PFSK-1 (cell line): ENCODE measurements at regions not wholly inside any gene's neighbourhood (a gene's known extent, or its start where the extent isn't known, plus 50 kb on each side); places are given as distances from the start of the nearest gene placed in this dataset.

Source experiments
- FOXP2 ChIP-seq: optimal IDR thresholded peaks from 2 replicates; pipeline ENCODE3; 2011; ENCODE audit warnings: borderline replicate concordance, control low read depth, inconsistent platforms; ENCODE audit not compliant: insufficient read depth; ENCODE audit errors: extremely low read length, extremely low read depth
- POLR2AphosphoS5 ChIP-seq: IDR thresholded peaks from 2 replicates; pipeline ENCODE4 v1.6.1; 2012; ENCODE audit warnings: low read depth, mild to moderate bottlenecking, control low read depth, low read length, moderate library complexity
- SIN3A ChIP-seq: IDR thresholded peaks from 2 replicates; pipeline ENCODE4 v1.6.1; 2012; ENCODE audit warnings: mild to moderate bottlenecking, low read length, moderate library complexity, borderline replicate concordance; ENCODE audit not compliant: insufficient read depth
- TAF1 ChIP-seq: IDR thresholded peaks from 2 replicates; pipeline ENCODE4 v1.6.1; 2012; ENCODE audit warnings: low read length, control low read depth, borderline replicate concordance; ENCODE audit not compliant: insufficient read depth
- TF ChIP-seq, protein P1 (sequence below), 2 experiments: IDR thresholded peaks; 2 replicates each; pipeline versions ENCODE4 v1.6.1 to v1.8.0; 2011 to 2012; ENCODE audit warnings: low read depth in 2 of 2, low read length in 2 of 2, control low read depth in 1 of 2, inconsistent platforms in 1 of 2, mild to moderate bottlenecking in 1 of 2, moderate library complexity in 1 of 2; ENCODE audit not compliant: insufficient read depth in 1 of 2

DNA sequence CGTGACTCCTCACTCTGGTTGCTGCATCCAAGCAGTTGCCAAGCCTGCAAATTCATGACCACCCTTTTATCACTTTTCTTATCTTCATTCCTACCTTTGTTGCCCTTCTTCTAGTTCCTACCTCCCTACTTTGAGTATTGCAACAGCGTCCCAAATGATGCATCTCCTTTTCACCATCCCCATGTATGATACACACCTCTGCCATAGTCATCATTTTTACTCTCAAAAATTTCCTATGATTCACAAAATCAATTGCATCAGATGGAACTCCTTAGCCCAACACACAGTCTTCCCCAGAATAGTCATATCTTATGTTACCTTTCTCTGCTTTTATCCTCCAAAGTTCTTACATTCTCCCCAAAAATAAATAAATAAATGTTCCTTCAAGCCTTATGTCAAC lies 262.6 kb downstream of the TBL1XR1 start:
- TF ChIP-seq FOXP2 (no peak), SIN3A (no peak)
- TF ChIP-seq, protein P1, sequence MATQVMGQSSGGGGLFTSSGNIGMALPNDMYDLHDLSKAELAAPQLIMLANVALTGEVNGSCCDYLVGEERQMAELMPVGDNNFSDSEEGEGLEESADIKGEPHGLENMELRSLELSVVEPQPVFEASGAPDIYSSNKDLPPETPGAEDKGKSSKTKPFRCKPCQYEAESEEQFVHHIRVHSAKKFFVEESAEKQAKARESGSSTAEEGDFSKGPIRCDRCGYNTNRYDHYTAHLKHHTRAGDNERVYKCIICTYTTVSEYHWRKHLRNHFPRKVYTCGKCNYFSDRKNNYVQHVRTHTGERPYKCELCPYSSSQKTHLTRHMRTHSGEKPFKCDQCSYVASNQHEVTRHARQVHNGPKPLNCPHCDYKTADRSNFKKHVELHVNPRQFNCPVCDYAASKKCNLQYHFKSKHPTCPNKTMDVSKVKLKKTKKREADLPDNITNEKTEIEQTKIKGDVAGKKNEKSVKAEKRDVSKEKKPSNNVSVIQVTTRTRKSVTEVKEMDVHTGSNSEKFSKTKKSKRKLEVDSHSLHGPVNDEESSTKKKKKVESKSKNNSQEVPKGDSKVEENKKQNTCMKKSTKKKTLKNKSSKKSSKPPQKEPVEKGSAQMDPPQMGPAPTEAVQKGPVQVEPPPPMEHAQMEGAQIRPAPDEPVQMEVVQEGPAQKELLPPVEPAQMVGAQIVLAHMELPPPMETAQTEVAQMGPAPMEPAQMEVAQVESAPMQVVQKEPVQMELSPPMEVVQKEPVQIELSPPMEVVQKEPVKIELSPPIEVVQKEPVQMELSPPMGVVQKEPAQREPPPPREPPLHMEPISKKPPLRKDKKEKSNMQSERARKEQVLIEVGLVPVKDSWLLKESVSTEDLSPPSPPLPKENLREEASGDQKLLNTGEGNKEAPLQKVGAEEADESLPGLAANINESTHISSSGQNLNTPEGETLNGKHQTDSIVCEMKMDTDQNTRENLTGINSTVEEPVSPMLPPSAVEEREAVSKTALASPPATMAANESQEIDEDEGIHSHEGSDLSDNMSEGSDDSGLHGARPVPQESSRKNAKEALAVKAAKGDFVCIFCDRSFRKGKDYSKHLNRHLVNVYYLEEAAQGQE (IDR thresholded peaks at IDR 0.05; ENCODE audit: insufficient read depth in 1 of 2, low read depth in 2 of 2, low read length in 2 of 2): no peak

GRCh38 chr3:176933704-176934103 lies 263.6 kb downstream of the TBL1XR1 start:
- TF ChIP-seq, protein P1 (IDR thresholded peaks at IDR 0.05; ENCODE audit: insufficient read depth in 1 of 2, low read depth in 2 of 2, low read length in 2 of 2): no peak
- TF ChIP-seq SIN3A (no peak), POLR2AphosphoS5 (no peak), TAF1 (no peak), FOXP2 (no peak)

GRCh38 chr3:176932433-176932832 lies 264.8 kb downstream of the TBL1XR1 start:
- TF ChIP-seq FOXP2 (no peak), TAF1 (no peak), SIN3A (no peak), POLR2AphosphoS5 (no peak)
- TF ChIP-seq, protein P1 (IDR thresholded peaks at IDR 0.05; ENCODE audit: insufficient read depth in 1 of 2, low read depth in 2 of 2, low read length in 2 of 2): no peak

DNA sequence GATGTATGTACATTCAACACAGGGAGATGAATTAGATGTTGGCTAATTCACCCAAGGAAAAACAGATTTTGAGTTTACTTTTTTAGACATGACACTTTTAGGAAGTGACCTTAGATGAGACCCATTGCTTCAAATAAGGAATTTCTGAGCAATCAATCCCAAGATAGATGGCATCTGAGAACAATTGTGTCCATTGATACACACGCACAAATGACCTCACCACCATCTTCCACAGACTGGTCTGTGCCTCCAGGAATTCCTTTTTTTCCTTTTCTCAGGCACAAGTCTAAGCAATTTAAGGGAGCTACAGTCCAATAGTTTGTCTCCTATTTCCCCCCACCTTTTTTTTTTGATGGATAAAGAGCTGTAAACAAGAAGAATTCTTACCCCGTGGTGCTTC lies 265.3 kb downstream of the TBL1XR1 start:
- TF ChIP-seq SIN3A (no peak), TAF1 (no peak), POLR2AphosphoS5 (no peak), FOXP2 (no peak)
- TF ChIP-seq, protein P1 (IDR thresholded peaks at IDR 0.05; ENCODE audit: insufficient read depth in 1 of 2, low read depth in 2 of 2, low read length in 2 of 2): no peak

- TF ChIP-seq TAF1: no peak
- no peak for TF ChIP-seq SIN3A
- no peak for TF ChIP-seq POLR2AphosphoS5
- TF ChIP-seq FOXP2: no peak
- TF ChIP-seq, protein P1 (IDR thresholded peaks at IDR 0.05; ENCODE audit: insufficient read depth in 1 of 2, low read depth in 2 of 2, low read length in 2 of 2): no peak
These were observed 266.3 kb downstream of the TBL1XR1 start for GRCh38 chr3:176930942-176931341.
